Activated naive CD8-positive, alpha-beta T cell (primary cell): ENCODE measurements at regions not wholly inside any gene's neighbourhood (a gene's known extent, or its start where the extent isn't known, plus 50 kb on each side); places are given as distances from the start of the nearest gene placed in this dataset.

Source experiments
- H3K27ac Mint-ChIP-seq: one replicate; pipeline ENCODE4 v1.8.0; 2021; ENCODE audit warnings: mixed read lengths
- H3K27me3 Mint-ChIP-seq: one replicate; pipeline ENCODE4 v1.8.0; 2021; ENCODE audit warnings: mixed read lengths
- H3K36me3 Mint-ChIP-seq: one replicate; pipeline ENCODE4 v1.8.0; 2021; ENCODE audit warnings: mixed read lengths
- H3K4me1 Mint-ChIP-seq: one replicate; pipeline ENCODE4 v1.8.0; 2021; ENCODE audit warnings: low read depth, mixed read lengths
- H3K4me3 Mint-ChIP-seq: one replicate; pipeline ENCODE4 v1.8.0; 2021; ENCODE audit warnings: mild to moderate bottlenecking, mixed read lengths
- H3K9me3 Mint-ChIP-seq: one replicate; pipeline ENCODE4 v1.8.0; 2021; ENCODE audit warnings: low read depth, mixed read lengths

- Mint-ChIP-seq H3K36me3 (no peaks in the 10 kb centered on the region), H3K27me3 (peaks cover under 1% of the 10 kb centered on the region), H3K27ac (no peak overlapping the region), H3K9me3 (no peaks in the 10 kb centered on the region), H3K4me1 (peaks cover 3% of the 10 kb centered on the region), H3K4me3 (no peak overlapping the region)
Measured at GRCh38 chr9:95756101-95756500, 119.4 kb upstream of the ERCC6L2 start.

- H3K36me3 Mint-ChIP-seq, result no peaks in the 10 kb centered on the region
- peaks cover 3% of the 10 kb centered on the region for H3K27me3 Mint-ChIP-seq
Measured at GRCh38 chr9:95755421-95755730, 120.1 kb upstream of the ERCC6L2 start.

GRCh38 chr9:95754533-95755420 lies 120.7 kb upstream of the ERCC6L2 start:
- H3K36me3 Mint-ChIP-seq, result no peaks in the 10 kb centered on the region

More at GRCh38 chr9:95755421-95755730, 120.1 kb upstream of the ERCC6L2 start:
- no peak overlapping the region for H3K4me3 Mint-ChIP-seq
- no peak overlapping the region for H3K27ac Mint-ChIP-seq
- no peaks in the 10 kb centered on the region for H3K9me3 Mint-ChIP-seq
- H3K4me1 Mint-ChIP-seq, result peaks cover 9% of the 10 kb centered on the region

GRCh38 chr9:95753762-95754465 lies 121.6 kb upstream of the ERCC6L2 start:
- H3K27ac Mint-ChIP-seq, result no peak overlapping the region

More at GRCh38 chr9:95754533-95755420, 120.7 kb upstream of the ERCC6L2 start:
- Mint-ChIP-seq H3K4me1 (peaks cover 12% of the 10 kb centered on the region), H3K27me3 (peaks cover 3% of the 10 kb centered on the region), H3K4me3 (no peak overlapping the region), H3K9me3 (no peaks in the 10 kb centered on the region), H3K27ac (no peak overlapping the region)

GRCh38 chr9:95752129-95752731 lies 123.3 kb upstream of the ERCC6L2 start:
- H3K36me3 Mint-ChIP-seq, result no peaks in the 10 kb centered on the region
- peaks cover 3% of the 10 kb centered on the region for H3K27me3 Mint-ChIP-seq
- no peak overlapping the region for H3K27ac Mint-ChIP-seq
- H3K9me3 Mint-ChIP-seq, result no peaks in the 10 kb centered on the region
- peaks cover 23% of the 10 kb centered on the region for H3K4me1 Mint-ChIP-seq
- no peak overlapping the region for H3K4me3 Mint-ChIP-seq

More at GRCh38 chr9:95753762-95754465, 121.6 kb upstream of the ERCC6L2 start:
- Mint-ChIP-seq H3K4me1 (peaks cover 20% of the 10 kb centered on the region), H3K36me3 (no peaks in the 10 kb centered on the region), H3K9me3 (no peaks in the 10 kb centered on the region), H3K4me3 (no peak overlapping the region), H3K27me3 (peaks cover 3% of the 10 kb centered on the region)

GRCh38 chr9:95751520-95751790 lies 124.0 kb upstream of the ERCC6L2 start:
- no peaks in the 10 kb centered on the region for H3K9me3 Mint-ChIP-seq
- H3K27me3 Mint-ChIP-seq, result peaks cover 3% of the 10 kb centered on the region
- H3K4me3 Mint-ChIP-seq, result no peak overlapping the region
- no peak overlapping the region for H3K27ac Mint-ChIP-seq
- H3K36me3 Mint-ChIP-seq, result no peaks in the 10 kb centered on the region
- peaks cover 23% of the 10 kb centered on the region for H3K4me1 Mint-ChIP-seq

- Mint-ChIP-seq H3K27ac (no peak overlapping the region), H3K27me3 (peaks cover 3% of the 10 kb centered on the region), H3K36me3 (no peaks in the 10 kb centered on the region), H3K4me1 (peaks cover 23% of the 10 kb centered on the region), H3K9me3 (no peaks in the 10 kb centered on the region), H3K4me3 (peak overlapping the region; percentile 63)
Measured at GRCh38 chr9:95750725-95751519, 124.6 kb upstream of the ERCC6L2 start.

GRCh38 chr9:95749493-95749892 lies 126.0 kb upstream of the ERCC6L2 start:
- Mint-ChIP-seq H3K27ac (no peak overlapping the region), H3K36me3 (no peaks in the 10 kb centered on the region), H3K9me3 (no peaks in the 10 kb centered on the region), H3K4me1 (peaks cover 23% of the 10 kb centered on the region), H3K4me3 (peak overlapping the region; percentile 30), H3K27me3 (peaks cover 3% of the 10 kb centered on the region)

GRCh38 chr9:95746408-95747180 lies 128.9 kb upstream of the ERCC6L2 start:
- no peaks in the 10 kb centered on the region for H3K9me3 Mint-ChIP-seq
- H3K27me3 Mint-ChIP-seq, result peaks cover 3% of the 10 kb centered on the region
- H3K4me3 Mint-ChIP-seq, result no peak overlapping the region
- no peaks in the 10 kb centered on the region for H3K36me3 Mint-ChIP-seq
- peaks cover 21% of the 10 kb centered on the region for H3K4me1 Mint-ChIP-seq
- H3K27ac Mint-ChIP-seq, result no peak overlapping the region

GRCh38 chr9:95742821-95743220 lies 132.7 kb upstream of the ERCC6L2 start:
- no peak overlapping the region for H3K27ac Mint-ChIP-seq
- H3K4me3 Mint-ChIP-seq, result no peak overlapping the region
- H3K27me3 Mint-ChIP-seq, result no peaks in the 10 kb centered on the region
- H3K9me3 Mint-ChIP-seq, result no peaks in the 10 kb centered on the region
- peaks cover 2% of the 10 kb centered on the region for H3K36me3 Mint-ChIP-seq
- peaks cover 2% of the 10 kb centered on the region for H3K4me1 Mint-ChIP-seq

- no peak overlapping the region for H3K4me3 Mint-ChIP-seq
- no peaks in the 10 kb centered on the region for H3K27me3 Mint-ChIP-seq
- no peaks in the 10 kb centered on the region for H3K9me3 Mint-ChIP-seq
- peaks cover 2% of the 10 kb centered on the region for H3K4me1 Mint-ChIP-seq
- peaks cover 2% of the 10 kb centered on the region for H3K36me3 Mint-ChIP-seq
- no peak overlapping the region for H3K27ac Mint-ChIP-seq
Measured at GRCh38 chr9:95741631-95742030, 133.9 kb upstream of the ERCC6L2 start.

GRCh38 chr9:95740217-95741004 lies 135.1 kb upstream of the ERCC6L2 start:
- Mint-ChIP-seq H3K9me3 (no peaks in the 10 kb centered on the region), H3K4me3 (no peak overlapping the region), H3K4me1 (peaks cover 8% of the 10 kb centered on the region), H3K27me3 (no peaks in the 10 kb centered on the region), H3K27ac (no peak overlapping the region), H3K36me3 (peaks cover 2% of the 10 kb centered on the region)

GRCh38 chr9:95738438-95738837 lies 137.1 kb upstream of the ERCC6L2 start:
- no peaks in the 10 kb centered on the region for H3K9me3 Mint-ChIP-seq
- H3K4me1 Mint-ChIP-seq, result peaks cover 27% of the 10 kb centered on the region
- H3K4me3 Mint-ChIP-seq, result no peak overlapping the region
- no peaks in the 10 kb centered on the region for H3K27me3 Mint-ChIP-seq
- no peak overlapping the region for H3K27ac Mint-ChIP-seq
- H3K36me3 Mint-ChIP-seq, result peaks cover 2% of the 10 kb centered on the region
